ENCODE measurements at regions not wholly inside any gene's neighbourhood (a gene's known extent, or its start where the extent isn't known, plus 50 kb on each side); places are given as distances from the start of the nearest gene placed in this dataset.

GRCh38 chr11:109747839-109748238 lies 325.8 kb downstream of the C11orf87 start:
- TF ChIP-seq EZH2 (IDR thresholded peaks at IDR 0.05; ENCODE audit: borderline replicate concordance, low read length) (no peak), CTCF (conservative IDR thresholded peaks at IDR 0.05 in 1 of 2, IDR thresholded peaks at IDR 0.05 in 1 of 2; ENCODE audit: extremely low read depth in 1 of 2, insufficient read depth in 1 of 2, low read depth in 1 of 2, low read length in 2 of 2) (no peak)
